HG03135 (cell line): ENCODE measurements at regions not wholly inside any gene's neighbourhood (a gene's known extent, or its start where the extent isn't known, plus 50 kb on each side); places are given as distances from the start of the nearest gene placed in this dataset.

Experiments
- ATAC-seq: cut with Tn5 transposase; IDR thresholded peaks from one replicate; pipeline ENCODE4 v1.9.1; 2021; ENCODE audit warnings: mild to moderate bottlenecking, moderate library complexity; ENCODE audit not compliant: unreplicated experiment

DNA sequence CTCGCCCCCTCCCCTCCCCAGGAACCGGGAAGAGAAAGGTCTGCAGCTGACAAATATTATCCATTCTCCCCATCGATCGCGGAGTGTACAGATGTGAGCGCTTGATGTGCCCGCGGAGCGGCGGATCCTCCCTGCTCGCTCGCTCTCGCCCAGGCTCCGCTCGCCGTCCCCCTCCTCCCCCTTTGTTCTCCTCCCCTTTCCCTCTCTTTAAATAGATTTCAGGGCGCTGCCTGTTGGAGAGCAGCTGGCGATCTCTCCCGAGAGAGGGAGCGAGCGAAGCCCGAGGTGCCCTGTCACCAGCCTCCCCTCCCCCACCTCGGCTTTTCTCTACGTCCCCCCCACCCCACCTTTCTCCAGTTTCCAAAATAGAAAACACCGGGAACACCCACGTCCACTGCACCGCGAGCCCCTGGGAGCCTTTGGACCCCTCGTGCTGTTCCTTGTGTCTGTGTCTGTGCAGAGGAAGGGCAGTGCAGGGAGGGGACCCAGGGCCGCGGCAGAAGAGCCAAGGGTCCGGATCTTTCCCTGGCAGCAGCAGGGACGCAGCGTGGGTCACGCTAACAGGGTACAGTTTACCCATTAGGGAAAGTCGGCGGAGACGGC is 56.6 kb upstream of the BCOR start:
- no peak for ATAC-seq

DNA sequence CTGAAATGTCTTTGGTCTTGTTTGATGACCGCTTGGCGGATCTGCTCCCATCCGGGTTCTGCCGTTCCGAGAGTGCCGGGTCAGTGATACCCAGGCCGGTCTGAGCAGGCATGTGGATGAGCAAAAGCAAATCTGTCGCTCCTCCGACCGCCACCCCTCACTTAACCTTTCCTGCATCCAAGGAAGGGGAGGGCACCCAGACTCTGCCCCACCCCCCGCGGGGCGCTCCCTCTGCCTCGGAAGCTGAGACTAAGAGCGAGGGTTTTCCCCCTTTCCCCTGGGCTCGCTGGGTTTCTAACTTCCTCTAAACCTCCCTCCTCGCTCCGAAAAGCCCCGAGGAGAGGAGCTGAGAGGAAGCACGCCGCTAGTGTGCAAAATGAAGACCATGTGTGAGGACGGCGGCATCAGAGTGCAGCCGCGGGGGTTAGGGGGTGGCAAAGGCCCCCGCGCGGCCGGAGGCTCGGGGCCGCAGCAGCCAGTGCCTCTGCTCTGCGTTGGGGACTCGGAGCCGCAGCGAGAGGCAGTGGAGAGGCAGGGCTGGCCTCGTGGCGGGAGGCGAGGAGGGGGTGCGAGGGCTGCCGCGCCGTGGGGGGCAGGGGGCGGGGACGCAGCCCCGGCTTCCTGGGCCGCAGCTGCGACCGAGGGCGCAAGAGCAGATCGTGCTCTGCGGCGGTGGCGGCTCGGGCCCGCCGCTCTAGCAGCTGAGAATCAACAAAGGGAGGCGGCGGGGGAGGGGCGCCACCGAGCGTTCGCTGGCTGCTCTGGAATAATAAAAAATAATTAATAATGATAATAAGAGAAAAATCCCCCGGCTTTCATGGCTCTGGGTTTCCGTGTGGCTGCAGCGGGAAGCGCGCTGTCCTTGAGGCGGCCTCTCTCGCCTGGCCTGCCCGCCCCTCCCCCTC is 55.8 kb upstream of the BCOR start:
- ATAC-seq, result no peak

DNA sequence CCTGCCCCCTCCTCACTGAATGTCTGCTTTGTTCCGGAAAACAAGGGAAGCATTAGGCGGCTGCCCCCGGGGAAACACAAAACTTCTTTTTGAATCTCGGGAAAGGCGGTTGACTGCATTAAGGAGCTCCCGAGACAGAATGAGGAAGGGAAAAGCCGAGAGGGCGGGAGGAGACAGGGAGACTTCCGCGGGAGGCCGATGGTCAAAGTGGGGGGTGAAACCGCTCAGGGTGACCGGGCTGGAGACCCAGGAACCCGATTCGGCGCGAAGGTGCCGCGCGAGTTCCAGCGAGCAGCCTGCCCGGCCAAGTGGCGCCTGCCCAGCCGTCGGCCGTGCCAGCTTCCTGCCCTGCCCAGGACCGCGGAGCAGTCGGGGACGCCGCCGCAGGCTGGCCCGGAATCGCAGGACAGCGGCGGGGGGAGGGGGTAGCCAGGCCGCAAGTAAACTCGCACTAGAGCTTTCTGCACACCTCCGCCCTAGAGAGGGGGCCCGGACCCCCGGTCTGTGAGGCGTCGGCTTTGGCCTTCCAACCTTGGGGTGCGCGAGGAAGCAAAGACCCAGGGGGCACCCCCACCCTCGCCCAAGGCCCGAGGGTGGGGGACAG is 55.1 kb upstream of the BCOR start:
- ATAC-seq, result no peak

DNA sequence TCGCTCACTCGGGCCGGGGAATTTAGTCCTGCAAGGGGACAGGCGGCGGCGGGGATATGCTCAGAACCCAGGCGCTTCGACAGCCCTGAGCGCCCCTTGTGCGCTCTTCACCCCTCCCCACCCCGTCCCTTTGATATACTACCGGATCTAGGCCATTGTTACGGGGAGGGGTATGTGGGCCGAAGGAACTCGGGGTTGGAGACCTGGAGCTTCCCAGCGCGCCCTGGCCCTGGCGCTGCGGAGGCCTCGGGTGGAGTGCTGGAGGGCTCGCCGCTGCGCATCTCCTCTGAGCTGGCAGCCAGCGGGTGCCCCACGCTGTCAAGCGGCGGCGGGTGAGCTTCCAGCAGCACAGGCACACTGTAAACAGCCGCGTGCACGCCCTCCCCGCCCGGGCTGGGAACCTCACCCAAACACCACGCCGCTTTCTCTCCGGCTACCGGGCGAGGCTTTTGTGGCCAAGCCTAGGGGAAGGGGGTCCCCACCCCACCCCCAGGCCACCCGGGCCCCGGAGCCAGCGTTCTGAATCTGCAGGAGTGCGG is 54.5 kb upstream of the BCOR start:
- ATAC-seq, result no peak

DNA sequence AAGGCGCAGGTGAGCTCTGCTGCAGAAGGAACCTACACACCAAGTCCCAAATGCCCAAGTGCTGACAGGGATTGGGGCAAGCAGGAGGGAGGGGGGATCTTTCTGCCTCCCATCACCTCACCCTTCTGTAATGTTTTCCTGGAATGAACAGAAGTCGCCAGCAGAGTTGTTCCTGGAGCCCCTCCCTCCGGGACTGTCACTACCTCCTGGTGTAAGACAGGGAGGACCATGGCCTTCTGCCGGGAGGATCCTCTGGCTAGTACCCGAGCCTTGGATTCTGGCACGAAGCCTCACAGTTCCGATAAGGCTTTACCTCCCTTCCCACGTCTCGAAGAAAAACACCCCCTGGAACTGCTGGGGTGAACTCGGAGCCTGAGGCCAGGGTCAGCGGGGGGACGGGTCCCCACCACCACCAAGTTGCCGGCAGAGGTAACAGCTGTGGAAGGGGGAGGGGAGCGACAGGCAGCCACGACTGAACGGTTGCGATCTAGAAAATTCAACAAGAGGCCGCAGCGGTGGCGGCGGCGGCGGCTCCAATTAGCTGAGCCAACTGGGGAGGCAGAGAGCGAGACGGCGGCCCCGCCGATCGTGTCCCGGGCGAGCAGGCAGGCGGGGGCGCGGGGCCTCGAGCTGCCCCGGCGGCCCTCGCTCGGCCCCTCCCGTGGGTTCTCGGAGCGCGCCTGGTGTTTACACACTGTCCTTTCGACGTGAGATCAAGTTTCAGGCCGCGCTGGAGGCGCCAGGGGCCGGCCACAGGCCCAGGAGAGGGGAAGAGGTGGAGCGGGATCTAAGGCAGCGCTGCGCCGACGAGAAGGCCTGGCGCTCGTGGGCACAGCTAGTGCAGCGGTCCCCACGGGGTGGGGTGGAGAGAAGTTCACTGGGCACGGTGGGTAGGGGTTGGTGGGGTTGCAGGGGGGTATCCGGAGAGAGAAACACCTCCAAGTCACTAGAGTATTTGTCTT is 53.7 kb upstream of the BCOR start:
- ATAC-seq, result no peak

DNA sequence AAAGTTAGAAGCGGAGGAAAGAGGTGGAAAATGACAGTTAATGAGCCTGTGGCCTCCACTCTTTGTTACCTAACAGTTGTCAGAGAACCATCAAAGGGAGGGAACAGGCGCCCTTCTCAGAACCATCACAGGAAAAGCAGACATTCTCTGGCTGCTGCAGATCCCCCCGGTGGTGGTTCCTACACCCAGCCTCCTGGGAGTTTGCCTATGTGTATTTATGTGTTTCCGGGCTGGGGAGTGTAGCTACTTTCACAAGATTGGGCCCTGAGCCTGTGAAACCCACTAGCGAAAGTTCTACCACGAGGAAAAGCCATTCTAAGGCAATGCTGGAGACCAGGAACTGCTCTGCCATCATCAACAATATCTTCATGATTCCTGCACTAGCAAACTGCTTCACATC is 52.7 kb upstream of the BCOR start:
- no peak for ATAC-seq

DNA sequence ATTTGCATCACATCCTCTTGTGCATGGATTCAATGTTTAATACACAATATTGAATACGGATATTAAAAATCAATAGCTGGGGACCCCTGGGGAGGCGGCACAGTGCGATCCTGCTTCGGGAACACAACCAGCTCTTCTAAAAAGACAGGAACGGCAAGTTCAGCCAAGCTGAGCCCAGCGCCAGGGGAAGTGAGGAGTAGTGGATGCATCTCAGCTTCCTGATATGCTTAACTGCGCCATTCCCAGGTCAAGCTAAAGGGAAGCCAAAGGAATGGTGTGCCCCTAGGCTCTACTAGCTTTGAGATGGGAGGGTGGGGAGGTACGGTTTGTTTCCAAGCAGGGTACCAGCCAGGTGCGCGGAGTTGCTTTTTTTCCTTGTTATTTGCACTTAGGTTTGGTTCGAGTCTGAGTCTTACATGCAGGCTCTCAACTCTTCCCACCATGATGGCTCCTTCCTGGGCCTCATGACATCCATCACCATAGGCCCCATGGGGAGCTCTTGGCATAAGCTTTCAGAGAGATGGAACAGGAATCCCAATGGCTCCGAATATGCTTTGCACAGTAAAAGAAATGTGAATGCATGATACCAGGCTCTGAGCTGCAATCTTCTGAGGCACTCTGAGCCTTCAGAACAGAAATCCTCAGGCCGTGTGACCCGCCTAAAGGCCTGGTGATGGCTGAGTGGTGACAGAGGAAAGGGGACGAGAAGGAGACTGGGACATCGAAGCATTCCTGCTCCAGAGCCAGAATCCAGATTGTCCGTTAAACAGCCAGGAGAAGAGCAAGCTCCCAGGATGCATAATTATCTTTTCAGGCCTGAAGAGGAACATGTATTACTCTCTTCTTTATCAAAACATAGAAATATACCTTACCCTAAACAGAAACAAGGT is 51.8 kb upstream of the BCOR start:
- ATAC-seq, result no peak

DNA sequence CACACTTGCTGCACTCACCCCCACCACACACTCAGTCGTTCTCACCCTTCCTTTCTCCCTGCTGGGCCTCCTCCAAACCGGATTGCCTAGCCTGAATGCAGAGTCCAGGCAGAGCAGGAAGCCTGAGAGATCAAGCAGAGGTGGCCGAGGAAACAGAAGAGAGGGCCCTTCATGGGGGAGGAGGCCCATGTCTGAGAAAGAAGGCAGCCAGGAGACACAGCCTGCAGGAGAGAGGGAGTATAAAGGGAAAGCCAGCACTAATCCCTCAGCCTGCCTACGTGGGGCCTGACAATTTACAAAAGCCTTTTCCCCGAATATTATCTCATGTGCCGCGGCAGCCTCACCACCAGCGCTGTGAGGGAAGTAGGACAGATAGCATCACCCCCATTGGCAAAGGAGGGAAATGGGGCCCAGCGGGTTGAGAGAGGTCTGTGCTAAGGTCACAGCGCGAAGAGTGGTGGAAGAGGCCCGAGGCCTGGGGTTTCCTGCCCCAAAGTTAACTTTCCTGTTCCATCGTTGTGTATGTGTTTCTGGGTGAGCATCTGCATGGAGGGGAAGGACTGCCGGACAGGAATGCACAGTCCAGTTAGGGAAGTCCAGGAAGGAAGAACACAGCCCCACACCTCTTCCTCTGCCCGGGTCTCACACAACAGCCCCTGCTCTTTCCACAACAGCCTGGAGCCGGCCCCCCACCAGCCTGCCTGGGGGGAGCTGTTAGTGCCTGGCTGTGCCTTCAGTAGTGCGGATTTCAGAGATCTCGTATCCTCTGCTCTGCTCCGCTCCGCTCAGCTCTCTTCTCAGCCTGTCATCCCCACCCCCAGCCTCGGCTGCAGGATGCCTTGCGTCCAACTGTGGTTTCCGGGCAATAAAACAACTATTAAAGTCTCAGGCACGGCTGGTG is 50.9 kb upstream of the BCOR start:
- ATAC-seq, result no peak

DNA sequence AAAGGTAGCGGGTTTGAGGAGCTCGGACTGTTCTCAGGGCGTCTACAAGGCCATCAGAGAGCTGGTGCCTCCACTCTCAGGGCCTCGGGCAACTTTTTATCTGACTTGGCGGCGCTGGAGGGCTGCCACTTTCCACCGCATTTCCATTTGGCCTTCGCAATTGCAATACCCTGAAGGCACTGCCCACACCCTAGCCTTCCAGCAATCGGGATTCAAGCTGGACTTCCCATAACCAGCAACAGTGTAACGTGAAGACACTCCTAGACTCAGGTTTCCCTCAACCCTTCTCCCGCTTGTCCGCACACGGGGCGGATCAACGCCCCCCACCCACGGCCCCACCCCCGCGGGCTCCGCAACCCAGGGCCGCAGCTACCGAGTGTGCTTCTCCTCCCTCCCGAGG is 50.2 kb upstream of the BCOR start:
- ATAC-seq, result no peak
